SKM-1 (cell line): ENCODE measurements at regions not wholly inside any gene's neighbourhood (a gene's known extent, or its start where the extent isn't known, plus 50 kb on each side); places are given as distances from the start of the nearest gene placed in this dataset.
A peak's percentile ranks its signal among the peaks of the same experiment; 100 is the strongest.

Experiments used
- DNase-seq: peaks from one replicate; lab custom pipeline; 2025; ENCODE audit not compliant: unreplicated experiment; lab: John Stamatoyannopoulos, UW

DNA sequence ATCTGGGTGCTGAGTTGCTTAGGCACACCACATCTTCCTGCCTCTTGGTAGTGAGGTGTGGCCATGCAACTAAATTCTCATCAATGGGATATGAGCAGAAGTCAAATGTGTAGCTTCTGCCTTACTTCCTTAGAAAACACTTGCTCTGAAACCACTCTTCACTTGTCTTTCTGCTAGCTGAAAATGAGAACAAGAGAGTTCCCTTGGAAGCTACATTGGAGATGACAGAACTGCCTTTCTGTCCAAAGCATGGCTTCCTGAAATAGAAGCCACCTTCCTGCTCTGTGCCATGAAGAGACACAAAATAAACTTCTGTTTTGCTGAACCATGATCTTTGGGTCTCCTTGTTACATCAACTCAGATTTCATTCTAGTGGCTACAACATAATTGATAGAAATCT lies 659.9 kb downstream of the IRS1 start:
- peak; percentile 27 for DNase-seq

DNA sequence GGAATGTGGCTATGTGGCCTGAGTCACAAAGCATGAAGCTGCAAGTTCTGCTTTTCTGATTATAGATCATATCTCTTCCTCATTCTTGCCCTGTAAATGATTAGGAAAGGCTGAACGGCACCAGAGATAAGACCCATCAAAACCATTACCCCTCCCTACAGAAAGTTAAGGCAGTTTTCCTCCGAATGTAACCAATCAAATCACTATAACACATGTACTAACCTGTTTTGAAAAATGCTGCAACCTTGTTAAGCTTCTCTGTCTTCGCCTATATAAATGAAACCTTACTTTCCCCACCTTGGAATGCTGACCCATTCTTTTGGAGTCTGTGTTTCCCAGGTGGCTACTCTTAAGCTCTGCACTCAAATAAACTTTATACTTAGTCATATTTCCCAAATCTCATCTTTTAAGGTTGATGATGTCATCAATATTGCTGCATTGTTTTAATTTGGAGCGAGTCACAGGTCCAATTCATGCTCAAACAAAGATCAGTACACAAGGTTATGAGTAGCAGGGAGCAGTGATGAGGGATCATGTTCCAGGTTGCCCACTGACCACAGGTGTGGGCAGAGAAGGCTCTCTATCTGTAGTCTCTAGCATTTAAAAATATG lies 662.3 kb downstream of the IRS1 start:
- DNase-seq = peak; percentile 80

DNA sequence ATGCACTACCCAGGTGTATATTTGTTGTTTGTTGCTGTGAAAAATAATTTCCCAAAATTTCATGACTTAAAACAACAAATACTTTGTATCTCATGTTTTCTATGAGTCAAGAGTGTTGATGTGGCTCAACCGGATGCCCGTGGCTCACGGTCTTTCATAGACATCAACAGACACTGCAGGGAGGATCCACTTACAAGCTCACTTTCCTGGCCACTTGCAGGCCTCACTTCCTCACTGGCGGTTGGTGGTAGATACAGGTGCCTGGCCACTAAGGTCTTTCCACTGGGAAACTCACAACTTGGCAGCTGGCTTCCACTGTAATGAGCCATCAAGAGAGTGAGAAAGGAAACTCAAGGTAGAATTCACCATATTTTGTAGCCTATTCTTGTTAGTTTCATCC lies 662.9 kb downstream of the IRS1 start:
- peak; percentile 78 for DNase-seq

DNA sequence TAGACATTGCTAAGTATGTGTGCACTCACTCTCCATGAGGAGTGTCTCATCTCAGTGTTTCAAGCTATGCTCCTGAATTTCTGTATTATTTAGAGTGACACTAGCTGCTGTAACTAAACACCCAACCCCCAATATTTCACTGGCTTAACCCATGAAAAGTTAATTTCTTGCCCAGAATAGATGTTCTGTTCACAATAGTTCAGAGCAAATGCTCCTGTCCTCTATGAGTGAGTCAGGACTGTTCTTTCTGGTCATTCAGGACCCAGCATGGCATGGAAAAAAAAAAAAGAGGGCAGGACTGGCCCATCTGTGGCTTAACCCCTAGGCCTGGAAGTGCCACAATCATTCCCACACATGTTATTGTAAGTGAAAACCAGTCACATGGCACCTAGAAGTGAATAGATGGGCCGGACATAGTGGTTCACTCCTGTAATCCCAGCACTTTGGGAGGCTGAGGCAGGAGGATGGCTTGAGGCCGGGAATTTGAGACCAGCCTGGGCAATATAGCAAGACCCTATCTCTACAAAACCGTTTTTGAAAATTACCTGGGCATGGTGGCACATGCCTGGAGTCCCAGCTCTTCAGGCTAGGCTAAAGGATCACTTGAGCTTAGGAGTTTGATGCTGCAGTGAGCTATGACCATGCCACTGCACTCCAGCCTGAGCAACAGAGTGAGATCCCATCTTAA lies 663.6 kb downstream of the IRS1 start:
- DNase-seq = no peak

DNA sequence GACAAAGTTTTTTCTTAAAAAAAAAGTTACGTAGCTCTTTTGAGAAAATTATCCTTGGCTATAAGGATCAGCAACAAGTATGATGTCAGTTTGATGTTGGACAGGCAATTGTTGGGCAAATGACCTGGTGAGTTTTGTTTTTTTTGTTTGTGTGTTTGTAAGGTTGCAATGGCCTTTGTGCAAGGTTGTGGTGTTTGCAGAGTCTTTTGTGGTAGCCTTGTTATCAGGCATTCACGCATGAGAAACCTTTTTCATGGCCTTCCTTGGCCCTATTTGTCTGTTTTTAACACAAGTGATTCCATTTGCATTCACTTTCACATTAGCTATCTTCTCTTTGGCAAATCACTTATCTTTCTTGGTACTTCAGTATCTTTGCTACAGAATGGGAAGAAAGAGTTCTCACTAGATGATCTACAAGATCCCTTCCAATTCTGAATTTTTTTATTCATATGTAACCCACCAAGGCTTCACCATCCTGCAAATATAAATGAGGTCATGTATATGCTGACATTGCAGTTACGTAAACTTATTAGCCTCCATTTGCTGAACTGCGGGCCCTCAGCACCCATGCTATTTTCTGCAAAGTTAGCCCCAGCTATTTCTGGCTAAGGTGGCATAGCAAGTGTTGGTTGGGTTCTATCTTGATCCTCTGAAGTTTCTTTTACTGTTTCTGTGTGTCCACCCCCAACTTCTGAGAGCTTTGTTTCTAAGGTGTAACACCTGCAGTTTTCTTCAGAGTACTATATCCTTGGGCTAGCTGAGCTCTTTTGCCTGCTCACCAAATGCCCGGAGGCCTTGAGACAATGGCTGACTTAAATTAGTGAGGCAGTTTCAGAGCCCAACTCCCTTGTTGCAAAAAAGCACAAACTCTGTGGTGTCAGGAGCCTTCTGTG lies 667.1 kb downstream of the IRS1 start:
- no peak for DNase-seq

DNA sequence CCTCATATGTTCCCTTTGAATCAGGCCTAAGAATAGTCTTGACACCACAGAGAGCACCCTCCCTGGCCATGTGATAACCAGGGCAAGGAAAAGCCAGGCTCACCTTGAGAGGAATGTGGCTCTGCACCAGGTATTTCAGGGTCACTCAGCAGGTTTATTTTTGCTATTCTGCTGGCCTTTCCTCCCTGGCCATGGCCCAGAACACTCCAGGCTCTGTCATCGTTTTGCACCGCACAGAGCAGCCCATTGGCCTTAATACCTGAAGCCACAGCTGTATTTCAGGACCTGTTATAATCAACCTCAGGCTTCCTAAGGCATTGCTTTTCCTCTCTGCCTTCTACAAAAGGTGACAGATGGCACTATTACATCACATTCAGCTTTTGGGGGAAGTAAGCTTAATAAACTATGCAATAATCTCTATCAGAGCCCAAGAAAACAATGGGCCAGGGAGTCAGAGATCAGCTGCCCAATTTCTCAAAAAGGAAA lies 668.3 kb downstream of the IRS1 start:
- no peak for DNase-seq

DNA sequence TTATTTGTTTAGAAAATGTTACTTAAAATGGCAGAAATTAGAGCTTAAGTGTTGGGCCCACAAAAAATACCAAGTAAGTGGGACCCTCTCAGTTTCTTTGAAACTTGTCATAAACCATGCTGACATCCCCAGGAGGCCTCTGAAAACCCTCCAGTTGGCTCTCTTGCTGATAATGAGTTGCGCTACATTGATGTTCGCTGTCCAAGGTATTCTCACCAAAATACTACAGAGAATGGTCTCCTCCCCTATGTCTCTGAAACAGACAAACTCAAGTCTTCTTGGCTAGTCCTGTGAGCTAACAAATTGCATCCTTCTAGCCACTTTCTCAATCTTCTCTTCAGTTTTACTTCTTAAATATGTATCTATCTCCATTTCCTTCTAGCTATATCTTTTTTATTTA lies 669.4 kb downstream of the IRS1 start:
- DNase-seq = no peak

DNA sequence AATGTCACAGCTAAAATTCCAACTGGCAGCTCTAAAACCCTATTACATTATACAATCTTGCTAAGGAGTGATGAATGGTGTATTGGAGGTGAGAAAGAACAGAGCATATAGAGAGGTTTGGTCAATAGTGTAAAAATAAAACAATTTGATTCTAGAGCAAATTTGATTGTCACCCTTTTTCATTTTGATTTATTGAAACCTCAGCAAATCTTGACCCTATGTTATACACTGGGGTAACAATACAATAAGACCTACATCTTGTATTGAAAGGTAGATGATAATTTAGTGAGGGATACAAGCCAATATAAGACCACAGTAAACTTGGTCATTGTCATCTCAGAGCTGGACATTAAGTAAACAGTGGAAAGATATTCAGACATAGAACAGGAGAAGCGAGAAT lies 671.9 kb downstream of the IRS1 start:
- no peak for DNase-seq

DNA sequence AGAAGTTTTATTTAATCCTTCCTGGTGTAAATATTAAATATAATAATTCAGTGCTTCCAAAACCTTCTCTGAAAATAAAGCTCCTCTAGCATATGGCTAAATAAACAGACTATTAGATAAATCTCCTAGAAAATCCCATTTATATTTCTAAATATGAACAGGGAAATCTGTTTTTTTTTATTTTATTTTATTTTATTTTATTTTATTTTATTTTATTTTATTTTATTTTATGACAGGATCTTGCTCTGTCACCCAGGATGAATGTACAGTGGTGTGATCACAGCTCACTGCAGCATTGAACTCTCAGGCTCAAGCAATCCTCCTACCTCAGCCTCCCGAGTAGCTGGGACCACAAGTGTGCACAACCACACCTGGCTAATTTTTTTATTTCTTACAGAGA lies 673.5 kb downstream of the IRS1 start:
- DNase-seq = no peak

DNA sequence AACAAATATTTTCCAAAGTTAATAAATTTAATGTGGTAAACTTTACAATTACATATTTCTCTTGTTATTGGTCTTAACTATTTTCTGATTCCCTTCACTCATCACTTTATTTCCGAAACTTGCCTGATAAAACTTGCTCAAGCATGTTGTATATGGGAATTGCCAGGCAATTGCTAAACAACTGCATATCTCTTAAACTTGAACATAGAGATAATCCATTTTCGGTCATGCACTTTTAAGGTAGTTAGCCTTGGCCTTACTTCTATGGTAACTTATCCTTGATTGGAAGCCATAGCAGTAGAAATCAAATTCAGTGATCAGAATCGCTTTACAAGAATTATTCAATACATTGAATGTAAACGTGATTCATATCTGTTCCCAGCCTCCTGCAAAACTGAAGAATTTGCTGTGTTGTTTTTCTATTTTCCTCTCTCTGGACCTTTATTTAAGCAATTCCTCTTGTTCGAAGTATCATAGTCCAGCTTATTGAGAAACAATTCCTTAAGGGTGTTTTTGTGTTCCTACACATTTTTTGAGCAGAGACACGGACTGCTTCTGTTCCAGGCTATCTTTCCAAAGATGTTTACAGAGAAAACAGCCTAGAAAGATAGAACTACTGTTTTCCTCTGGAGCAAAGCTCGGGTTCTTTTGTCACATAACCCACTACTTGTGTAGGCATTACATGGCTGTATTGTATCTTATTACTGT lies 674.3 kb downstream of the IRS1 start:
- no peak for DNase-seq

DNA sequence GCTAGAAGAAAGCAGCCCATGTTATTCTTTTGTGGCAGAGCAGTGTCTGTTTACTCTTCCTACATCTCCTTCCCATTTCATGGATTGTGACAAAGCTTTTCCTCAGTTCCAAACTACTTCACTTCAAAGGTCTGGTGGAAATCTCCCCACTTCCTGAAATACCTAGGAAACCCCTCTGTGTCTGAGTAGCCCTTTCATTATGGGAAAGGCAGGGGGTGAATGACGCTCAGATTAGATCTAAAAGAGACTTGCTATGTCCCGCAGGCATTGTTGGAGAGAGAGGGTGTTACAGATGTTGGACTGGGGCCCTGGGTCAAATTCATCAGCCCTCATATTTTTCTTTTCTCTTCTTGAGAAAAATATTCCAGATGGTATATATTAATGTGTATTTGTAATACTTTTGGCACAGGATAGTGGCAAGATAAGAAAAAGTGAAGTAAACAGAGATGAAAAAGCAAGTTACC lies 675.0 kb downstream of the IRS1 start:
- DNase-seq = no peak

DNA sequence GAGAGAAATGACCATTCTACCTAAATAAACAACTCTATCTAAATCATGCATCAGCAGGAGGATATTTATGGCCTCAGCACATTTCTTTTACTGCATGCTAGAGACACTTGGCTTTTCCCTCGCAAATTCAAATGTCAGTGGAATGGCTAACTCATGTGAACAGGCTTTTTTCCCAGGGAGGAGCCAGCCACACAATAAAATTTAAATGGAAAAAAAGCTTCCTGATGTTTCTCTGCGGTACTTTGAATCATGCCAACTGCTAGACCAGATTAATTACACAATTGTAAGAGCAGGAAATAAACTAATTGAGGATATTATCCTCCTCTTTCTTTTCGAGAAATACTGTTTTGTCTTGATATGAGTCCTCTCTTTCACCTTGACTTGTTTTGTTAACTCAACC lies 676.3 kb downstream of the IRS1 start:
- no peak for DNase-seq

DNA sequence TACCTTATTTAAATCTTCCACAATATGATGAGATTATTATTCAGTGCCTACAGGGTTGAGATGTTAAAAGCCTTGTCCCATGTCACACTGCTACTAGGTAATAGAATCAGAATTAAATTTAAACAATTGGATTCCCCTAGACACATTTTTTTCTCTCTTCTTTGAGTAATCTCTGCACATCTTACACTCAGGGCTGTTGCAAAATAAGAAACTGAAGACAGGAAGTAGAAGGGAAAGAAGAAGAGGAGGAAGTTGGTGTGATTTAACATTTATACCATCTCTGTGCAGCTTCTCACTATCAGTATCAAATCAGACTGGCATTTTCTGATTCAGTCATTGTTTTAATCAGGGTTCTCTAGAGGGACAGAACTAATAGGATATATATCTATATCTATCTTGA lies 677.6 kb downstream of the IRS1 start:
- peak; percentile 48 for DNase-seq

DNA sequence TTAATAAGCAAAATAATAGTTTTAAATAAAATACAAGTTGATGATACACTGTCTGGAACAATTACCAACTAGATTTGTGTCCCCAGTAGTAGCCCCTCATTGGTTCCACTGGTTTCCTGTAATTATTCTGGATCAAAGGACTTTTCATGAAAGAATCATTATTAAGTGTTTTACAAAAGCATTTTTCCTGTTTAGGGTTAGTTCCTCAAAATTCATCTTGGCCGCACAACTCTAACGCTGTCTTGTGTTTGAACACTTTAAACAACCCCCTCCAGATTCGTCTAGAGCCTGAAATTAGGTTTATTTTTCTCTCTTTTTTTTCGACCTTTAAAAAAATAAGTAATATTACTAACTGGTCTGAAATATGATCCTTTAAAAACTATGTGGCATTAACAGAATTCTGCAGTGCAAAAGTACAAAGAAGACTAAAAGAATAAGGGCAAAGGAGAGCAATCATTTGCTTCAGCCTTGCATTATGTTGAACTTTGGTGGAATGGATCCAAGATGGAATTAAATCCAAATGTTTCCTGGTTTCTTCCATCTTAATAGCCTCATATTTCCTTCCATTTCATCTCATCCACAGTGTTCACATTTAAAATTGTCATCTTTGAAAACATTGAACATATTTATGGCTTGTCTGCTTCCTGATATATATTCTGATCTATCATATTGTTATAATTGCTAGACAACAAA lies 678.4 kb downstream of the IRS1 start:
- DNase-seq = no peak

DNA sequence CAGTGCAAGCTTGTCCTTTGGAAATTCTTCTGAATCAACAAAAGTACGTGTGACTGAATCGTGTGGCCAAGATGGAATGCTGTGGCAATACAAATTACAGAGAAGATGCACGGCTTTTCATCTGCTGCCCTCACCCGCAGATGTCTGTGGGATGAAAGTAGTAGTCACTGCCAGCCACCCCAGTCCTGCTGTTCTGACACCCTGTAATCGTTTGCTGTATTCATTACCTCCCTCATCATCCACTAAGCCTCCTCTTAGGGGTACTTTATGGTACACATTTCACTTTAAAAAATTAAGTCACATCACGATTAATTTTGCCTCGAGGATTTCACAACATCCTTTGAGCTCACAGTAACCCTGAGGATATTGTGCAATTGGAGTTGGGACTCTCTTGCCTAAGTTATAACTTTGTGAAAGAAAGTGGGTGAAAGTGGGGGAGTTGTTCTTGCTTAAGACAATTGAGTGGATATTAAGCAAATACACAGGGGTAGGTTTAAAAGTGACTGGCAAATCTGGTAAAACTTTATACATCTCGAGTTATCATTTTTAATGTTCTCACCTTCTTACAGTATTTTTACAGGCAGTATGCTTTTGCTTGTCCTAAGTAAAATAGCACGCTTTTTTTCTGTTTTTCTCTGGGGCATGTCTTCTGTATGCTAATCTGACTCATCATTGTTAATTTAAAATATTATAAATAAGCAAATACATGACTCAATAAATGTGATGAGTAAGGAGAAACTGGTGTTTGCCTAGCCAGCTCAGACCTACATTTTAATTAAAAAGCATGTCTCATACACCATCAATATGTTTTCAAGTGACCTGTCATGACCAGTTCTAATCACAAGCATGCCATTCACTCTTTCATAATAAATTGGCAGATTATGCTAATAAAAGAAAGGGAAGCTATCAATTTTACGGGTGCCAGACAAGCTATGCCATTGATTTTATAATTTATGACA lies 680.9 kb downstream of the IRS1 start:
- peak; percentile 88 for DNase-seq

DNA sequence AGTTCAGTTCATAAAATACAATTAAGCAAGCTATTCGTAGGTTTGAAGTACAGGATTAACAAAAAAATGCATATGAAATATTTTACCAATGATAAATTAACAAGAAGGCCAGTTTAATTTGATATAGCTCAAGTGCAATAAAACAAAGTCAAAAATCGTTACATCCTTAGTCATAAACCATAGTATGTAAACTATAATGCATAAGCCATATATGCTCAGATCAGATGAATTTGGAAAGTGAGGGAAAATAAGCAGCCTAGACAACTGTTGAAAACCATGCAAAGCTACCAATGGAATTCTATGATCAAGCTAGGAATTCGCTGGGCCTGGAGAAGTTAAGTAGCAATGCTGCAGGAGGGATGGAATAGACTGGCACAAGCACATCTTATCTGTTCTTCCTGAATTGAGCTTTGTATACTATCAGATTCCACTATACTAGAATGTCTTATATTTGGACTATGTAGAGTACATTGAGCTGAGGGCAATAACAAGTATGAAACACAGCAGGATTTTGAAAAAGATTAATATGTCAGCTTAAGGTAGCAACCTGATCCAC lies 682.0 kb downstream of the IRS1 start:
- DNase-seq = no peak

DNA sequence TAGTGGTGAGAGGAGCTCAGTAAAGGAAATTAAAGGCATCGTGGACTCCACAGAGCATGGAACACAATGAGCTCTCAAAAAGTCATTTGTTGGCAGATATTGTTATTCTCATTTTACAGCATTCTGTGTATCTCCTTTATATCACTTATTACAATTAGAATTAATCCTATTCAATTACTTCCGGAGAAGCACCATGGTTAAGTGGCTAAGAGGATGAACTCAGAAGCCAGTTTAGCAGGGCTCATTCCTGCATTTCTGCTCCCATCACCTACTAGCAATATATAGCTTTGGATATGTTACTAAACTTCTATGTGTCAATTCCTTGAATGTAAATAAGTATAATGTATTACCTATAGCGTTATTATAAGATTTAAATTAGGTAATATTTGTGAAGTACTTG lies 683.3 kb downstream of the IRS1 start:
- DNase-seq = no peak

DNA sequence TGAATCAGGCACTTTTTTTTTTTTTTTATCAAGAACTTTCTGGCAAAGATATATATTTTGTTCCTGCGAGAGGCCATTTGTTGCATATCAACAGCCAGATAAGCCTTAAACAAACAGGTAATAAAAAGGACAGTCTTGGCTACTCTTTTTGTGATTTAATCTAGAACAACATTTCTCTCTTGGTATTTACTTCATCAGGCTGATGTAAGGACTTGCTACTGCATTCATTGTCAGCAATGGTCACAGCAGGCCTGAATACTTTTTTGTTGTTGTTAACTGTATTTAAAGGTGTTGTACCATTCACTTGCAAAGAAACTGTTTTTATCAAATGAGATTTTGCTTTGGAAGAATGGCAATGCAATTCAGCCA lies 683.8 kb downstream of the IRS1 start:
- DNase-seq = no peak

DNA sequence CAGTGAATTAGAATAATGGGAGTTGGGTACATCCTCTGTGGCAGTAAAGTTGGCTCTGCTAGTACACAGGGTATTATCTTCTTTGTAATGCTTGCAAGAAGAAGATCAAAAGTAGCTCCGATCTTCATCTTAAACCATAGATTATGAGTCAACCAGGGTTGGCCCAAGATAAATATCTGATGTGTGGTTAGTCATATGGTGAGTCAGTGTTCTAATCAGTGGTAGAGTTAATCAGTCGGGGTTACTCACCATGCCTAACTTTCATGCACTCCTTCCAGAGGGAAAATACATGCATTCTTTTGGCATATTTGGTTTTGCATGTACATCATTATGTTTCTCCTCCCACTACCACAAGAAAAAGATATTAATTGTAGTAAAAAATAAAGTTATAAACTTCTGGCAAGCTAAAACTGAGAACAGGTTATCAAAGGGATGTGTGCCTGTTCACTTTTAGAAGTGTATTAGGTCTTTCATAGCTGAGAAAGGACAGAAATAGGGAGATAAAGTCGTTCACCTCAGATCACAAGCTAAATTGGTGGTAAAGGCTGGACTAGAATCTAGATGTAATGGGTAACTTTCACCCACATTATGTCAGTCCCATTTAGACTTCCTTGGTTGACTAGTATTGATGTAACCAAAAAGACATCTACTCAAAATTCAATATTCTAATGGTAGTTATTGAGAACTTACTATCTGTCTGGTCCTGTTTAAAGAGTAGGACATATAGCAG lies 684.4 kb downstream of the IRS1 start:
- DNase-seq = no peak
